Glutamatergic neuron (in vitro differentiated cells): ENCODE measurements at regions not wholly inside any gene's neighbourhood (a gene's known extent, or its start where the extent isn't known, plus 50 kb on each side); places are given as distances from the start of the nearest gene placed in this dataset.

Source experiments
- DNase-seq: peaks from one replicate; pipeline ENCODE4 v3.0.0; 2022
- H3K27ac Mint-ChIP-seq: one replicate; pipeline ENCODE4 v1.8.0; 2020; ENCODE audit warnings: mild to moderate bottlenecking, mixed read lengths, inconsistent platforms; ENCODE audit not compliant: unreplicated experiment
- H3K27me3 Mint-ChIP-seq: one replicate; pipeline ENCODE4 v1.8.0; 2020; ENCODE audit warnings: mild to moderate bottlenecking, moderate library complexity, mixed read lengths, inconsistent platforms; ENCODE audit not compliant: unreplicated experiment
- H3K36me3 Mint-ChIP-seq: one replicate; pipeline ENCODE4 v1.8.0; 2020; ENCODE audit warnings: mild to moderate bottlenecking, mixed read lengths, inconsistent platforms; ENCODE audit not compliant: unreplicated experiment
- H3K4me1 Mint-ChIP-seq: one replicate; pipeline ENCODE4 v1.8.0; 2020; ENCODE audit warnings: mild to moderate bottlenecking, low read depth, mixed read lengths, inconsistent platforms; ENCODE audit not compliant: unreplicated experiment
- H3K4me3 Mint-ChIP-seq: one replicate; pipeline ENCODE4 v1.8.0; 2020; ENCODE audit warnings: mild to moderate bottlenecking, mixed read lengths, inconsistent platforms; ENCODE audit not compliant: unreplicated experiment
- H3K9me3 Mint-ChIP-seq: one replicate; pipeline ENCODE4 v1.8.0; 2020; ENCODE audit warnings: mild to moderate bottlenecking, moderate library complexity, mixed read lengths, inconsistent platforms; ENCODE audit not compliant: unreplicated experiment
- CTCF ChIP-seq: fragments of 200-600 bp; sonication (generic); IDR thresholded peaks from one replicate; pipeline ENCODE4 v1.5.0; 2021; ENCODE audit not compliant: partially characterized antibody, unreplicated experiment

GRCh38 chr19:27794494-27795042 is 1418.4 kb downstream of the UQCRFS1 start:
- no peak for TF ChIP-seq CTCF
- Mint-ChIP-seq H3K9me3 (peaks cover 11% of the 10 kb centered on the region), H3K4me1 (peaks cover 2% of the 10 kb centered on the region)

GRCh38 chr19:27793644-27794493 is 1419.1 kb downstream of the UQCRFS1 start:
- peaks cover 6% of the 10 kb centered on the region for H3K27me3 Mint-ChIP-seq
- peak overlapping the region; percentile 93 for H3K27ac Mint-ChIP-seq
- H3K9me3 Mint-ChIP-seq = peaks cover 11% of the 10 kb centered on the region
- no peaks in the 10 kb centered on the region for H3K36me3 Mint-ChIP-seq
- no peak for TF ChIP-seq CTCF
- peaks cover 2% of the 10 kb centered on the region for H3K4me1 Mint-ChIP-seq
- peak overlapping the region; percentile 96 for H3K4me3 Mint-ChIP-seq
- peak; percentile 93 for DNase-seq

More at GRCh38 chr19:27794494-27795042, 1418.4 kb downstream of the UQCRFS1 start:
- DNase-seq = peak; percentile 28
- Mint-ChIP-seq H3K36me3 (no peaks in the 10 kb centered on the region), H3K4me3 (peak overlapping the region; percentile 96), H3K27me3 (peaks cover 6% of the 10 kb centered on the region), H3K27ac (peak overlapping the region; percentile 93)

GRCh38 chr19:27793128-27793643 is 1419.8 kb downstream of the UQCRFS1 start:
- DNase-seq = peak; percentile 62
- H3K36me3 Mint-ChIP-seq = no peaks in the 10 kb centered on the region
- TF ChIP-seq CTCF = no peak
- H3K4me1 Mint-ChIP-seq = peaks cover 2% of the 10 kb centered on the region
- H3K4me3 Mint-ChIP-seq = peak overlapping the region; percentile 96
- peak overlapping the region; percentile 93 for H3K27ac Mint-ChIP-seq
- peaks cover 6% of the 10 kb centered on the region for H3K27me3 Mint-ChIP-seq
- H3K9me3 Mint-ChIP-seq = peaks cover 11% of the 10 kb centered on the region

GRCh38 chr19:27792576-27793127 is 1420.3 kb downstream of the UQCRFS1 start:
- no peak for DNase-seq
- H3K36me3 Mint-ChIP-seq = no peaks in the 10 kb centered on the region
- peaks cover 11% of the 10 kb centered on the region for H3K9me3 Mint-ChIP-seq
- peak overlapping the region; percentile 96 for H3K4me3 Mint-ChIP-seq
- no peak for TF ChIP-seq CTCF
- H3K4me1 Mint-ChIP-seq = peaks cover 2% of the 10 kb centered on the region
- H3K27ac Mint-ChIP-seq = peak overlapping the region; percentile 93
- peaks cover 6% of the 10 kb centered on the region for H3K27me3 Mint-ChIP-seq
